Endothelial cell (in vitro differentiated cells): ENCODE measurements at regions not wholly inside any gene's neighbourhood (a gene's known extent, or its start where the extent isn't known, plus 50 kb on each side); places are given as distances from the start of the nearest gene placed in this dataset.

ENCODE experiments used
- DNase-seq: peaks from one replicate; pipeline ENCODE4 v3.0.0; 2021; ENCODE audit warnings: low spot score
- H3K27ac Mint-ChIP-seq: one replicate; pipeline ENCODE4 v1.8.0; 2021; ENCODE audit warnings: mixed read lengths, inconsistent platforms; ENCODE audit not compliant: unreplicated experiment
- H3K27me3 Mint-ChIP-seq: one replicate; pipeline ENCODE4 v1.8.0; 2021; ENCODE audit warnings: mild to moderate bottlenecking, moderate library complexity, mixed read lengths, inconsistent platforms; ENCODE audit not compliant: unreplicated experiment
- H3K36me3 Mint-ChIP-seq: one replicate; pipeline ENCODE4 v1.8.0; 2021; ENCODE audit warnings: mild to moderate bottlenecking, low read depth, mixed read lengths, inconsistent platforms; ENCODE audit not compliant: unreplicated experiment
- H3K4me1 Mint-ChIP-seq: one replicate; pipeline ENCODE4 v1.8.0; 2021; ENCODE audit warnings: mild to moderate bottlenecking, mixed read lengths, inconsistent platforms; ENCODE audit not compliant: unreplicated experiment
- H3K4me3 Mint-ChIP-seq: one replicate; pipeline ENCODE4 v1.8.0; 2021; ENCODE audit warnings: mild to moderate bottlenecking, mixed read lengths, inconsistent platforms; ENCODE audit not compliant: unreplicated experiment
- H3K9me3 Mint-ChIP-seq: one replicate; pipeline ENCODE4 v1.8.0; 2021; ENCODE audit warnings: mixed read lengths, inconsistent platforms; ENCODE audit not compliant: unreplicated experiment
- TF ChIP-seq, protein P1 (sequence below): fragments of 200-600 bp; sonication (generic); IDR thresholded peaks from one replicate; pipeline ENCODE4 v1.5.0; 2021; ENCODE audit warnings: antibody characterized with exemption; ENCODE audit not compliant: unreplicated experiment

DNA sequence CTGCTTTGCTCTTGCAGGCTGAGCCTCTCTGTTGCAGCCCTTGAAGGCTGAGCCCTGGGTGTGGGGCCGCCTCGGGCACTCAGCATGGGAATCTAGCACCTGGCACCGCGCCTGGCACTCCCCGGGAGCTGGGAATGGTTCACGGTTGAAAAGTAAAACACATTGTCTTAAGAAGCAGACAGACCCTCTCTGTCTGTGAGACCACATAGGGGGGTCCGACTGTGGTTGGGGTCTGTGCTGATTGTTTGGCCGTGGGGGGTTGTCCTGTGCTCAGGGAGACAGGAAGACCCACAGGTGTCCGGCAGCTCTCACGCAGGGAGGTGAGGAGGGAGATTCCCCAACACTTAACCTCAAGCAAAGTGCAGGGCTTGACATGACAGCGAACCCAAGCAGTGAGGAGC, 64.8 kb downstream of the SOX1 start:
- Mint-ChIP-seq H3K36me3 (peaks cover 5% of the 10 kb centered on the region), H3K4me3 (no peak overlapping the region), H3K9me3 (no peaks in the 10 kb centered on the region), H3K4me1 (peaks cover 12% of the 10 kb centered on the region), H3K27ac (no peak overlapping the region), H3K27me3 (peaks cover 5% of the 10 kb centered on the region)
- TF ChIP-seq, protein P1, sequence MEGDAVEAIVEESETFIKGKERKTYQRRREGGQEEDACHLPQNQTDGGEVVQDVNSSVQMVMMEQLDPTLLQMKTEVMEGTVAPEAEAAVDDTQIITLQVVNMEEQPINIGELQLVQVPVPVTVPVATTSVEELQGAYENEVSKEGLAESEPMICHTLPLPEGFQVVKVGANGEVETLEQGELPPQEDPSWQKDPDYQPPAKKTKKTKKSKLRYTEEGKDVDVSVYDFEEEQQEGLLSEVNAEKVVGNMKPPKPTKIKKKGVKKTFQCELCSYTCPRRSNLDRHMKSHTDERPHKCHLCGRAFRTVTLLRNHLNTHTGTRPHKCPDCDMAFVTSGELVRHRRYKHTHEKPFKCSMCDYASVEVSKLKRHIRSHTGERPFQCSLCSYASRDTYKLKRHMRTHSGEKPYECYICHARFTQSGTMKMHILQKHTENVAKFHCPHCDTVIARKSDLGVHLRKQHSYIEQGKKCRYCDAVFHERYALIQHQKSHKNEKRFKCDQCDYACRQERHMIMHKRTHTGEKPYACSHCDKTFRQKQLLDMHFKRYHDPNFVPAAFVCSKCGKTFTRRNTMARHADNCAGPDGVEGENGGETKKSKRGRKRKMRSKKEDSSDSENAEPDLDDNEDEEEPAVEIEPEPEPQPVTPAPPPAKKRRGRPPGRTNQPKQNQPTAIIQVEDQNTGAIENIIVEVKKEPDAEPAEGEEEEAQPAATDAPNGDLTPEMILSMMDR = no peak
- no peak for DNase-seq

DNA sequence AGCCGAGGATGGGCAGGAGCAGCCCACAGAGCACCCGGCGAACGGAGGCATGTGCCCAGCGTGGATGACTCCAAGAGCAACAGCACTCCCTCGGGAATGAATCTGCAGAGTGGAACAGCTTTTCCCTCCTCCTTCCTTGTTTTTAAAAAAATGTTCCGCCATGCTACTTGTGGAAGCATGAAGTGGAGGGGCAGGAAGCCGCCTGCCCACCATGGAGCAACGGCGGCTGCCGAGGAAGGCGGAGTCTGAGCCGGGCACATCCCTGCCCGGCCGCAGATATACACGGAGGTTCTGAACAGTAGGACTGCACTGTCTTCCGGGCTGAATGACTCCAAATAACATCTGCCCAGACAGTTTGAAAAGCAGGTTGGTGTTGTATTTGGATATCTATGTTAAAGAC, 65.2 kb downstream of the SOX1 start:
- no peaks in the 10 kb centered on the region for H3K9me3 Mint-ChIP-seq
- no peak for DNase-seq
- H3K27ac Mint-ChIP-seq = no peak overlapping the region
- H3K27me3 Mint-ChIP-seq = peaks cover 5% of the 10 kb centered on the region
- H3K4me1 Mint-ChIP-seq = peaks cover 12% of the 10 kb centered on the region
- TF ChIP-seq, protein P1 = no peak
- H3K4me3 Mint-ChIP-seq = no peak overlapping the region
- peaks cover 5% of the 10 kb centered on the region for H3K36me3 Mint-ChIP-seq

DNA sequence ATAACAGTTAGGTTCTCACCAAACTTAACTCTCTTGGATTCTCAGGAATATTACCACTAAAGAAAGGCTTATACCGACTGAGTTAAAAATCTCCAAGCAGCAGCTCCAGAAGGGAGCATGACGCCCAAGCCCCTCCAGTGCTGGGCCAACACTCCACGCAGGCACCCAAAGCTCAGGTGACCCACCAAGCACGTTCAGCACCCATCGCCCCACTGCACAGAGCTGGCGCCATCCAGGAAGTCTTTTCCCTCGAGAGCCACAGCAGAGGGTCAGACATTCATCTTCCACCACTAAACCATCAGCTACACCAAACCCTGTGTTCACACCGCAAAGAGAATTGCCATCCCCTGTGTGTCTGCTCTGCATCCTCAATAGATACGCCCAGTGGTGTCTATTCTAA, 65.7 kb downstream of the SOX1 start:
- TF ChIP-seq, protein P1 = no peak
- Mint-ChIP-seq H3K27ac (no peak overlapping the region), H3K4me1 (peaks cover 12% of the 10 kb centered on the region), H3K4me3 (no peak overlapping the region), H3K36me3 (peaks cover 5% of the 10 kb centered on the region), H3K27me3 (peaks cover 6% of the 10 kb centered on the region), H3K9me3 (no peaks in the 10 kb centered on the region)
- DNase-seq = no peak

DNA sequence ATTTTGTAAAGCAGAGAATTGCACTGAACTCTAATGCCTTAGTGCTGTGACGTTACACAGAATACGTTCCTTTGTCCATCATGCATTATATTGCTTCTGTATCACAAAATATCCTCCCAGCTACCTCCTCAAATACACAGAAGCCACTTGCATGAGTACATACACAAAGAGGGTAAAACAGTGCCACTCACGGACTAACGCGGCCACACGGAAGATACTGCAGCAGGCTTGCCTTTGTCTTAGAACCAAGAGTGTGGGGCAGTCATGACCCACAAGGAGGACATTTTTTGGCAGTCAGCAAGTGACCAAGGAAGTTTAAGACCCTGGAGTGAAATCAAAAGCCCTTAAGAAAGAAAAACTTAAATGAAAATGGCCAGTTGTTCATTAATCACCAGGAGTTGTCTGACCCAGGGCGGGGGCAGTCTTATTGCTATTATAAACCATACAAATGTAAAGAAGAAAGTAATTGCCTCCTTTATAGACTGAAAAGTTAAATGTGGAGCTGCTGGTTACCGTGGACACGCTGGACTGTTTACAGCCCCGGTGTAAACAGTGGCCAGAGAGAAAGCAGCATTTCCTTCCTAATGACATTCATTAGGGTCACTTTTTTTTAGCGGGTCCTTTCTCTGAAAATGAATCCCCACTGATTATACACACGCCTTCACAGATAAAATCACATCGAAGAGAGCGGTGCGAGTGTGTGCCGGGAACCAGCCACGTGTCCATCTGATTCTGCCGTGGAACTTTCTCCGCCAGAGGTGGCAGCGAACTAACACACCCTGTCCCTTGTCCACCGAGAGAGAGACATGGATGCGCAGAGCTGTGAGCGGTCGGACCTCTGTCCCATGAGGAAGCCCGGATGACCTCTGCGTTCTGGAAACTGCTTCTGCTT, 66.8 kb downstream of the SOX1 start:
- TF ChIP-seq, protein P1 = no peak
- peak overlapping the region; percentile 59 for H3K27ac Mint-ChIP-seq
- H3K27me3 Mint-ChIP-seq = peaks cover 5% of the 10 kb centered on the region
- H3K4me1 Mint-ChIP-seq = peaks cover 6% of the 10 kb centered on the region
- DNase-seq = peak; percentile 22
- H3K4me3 Mint-ChIP-seq = no peak overlapping the region
- H3K9me3 Mint-ChIP-seq = no peaks in the 10 kb centered on the region
- H3K36me3 Mint-ChIP-seq = peaks cover 2% of the 10 kb centered on the region

GRCh38 chr13:112134391-112135075, 67.6 kb downstream of the SOX1 start:
- DNase-seq = no peak
- TF ChIP-seq, protein P1 = no peak
- no peak overlapping the region for H3K4me3 Mint-ChIP-seq
- H3K36me3 Mint-ChIP-seq = no peaks in the 10 kb centered on the region
- H3K27me3 Mint-ChIP-seq = peaks cover 5% of the 10 kb centered on the region
- peaks cover 3% of the 10 kb centered on the region for H3K4me1 Mint-ChIP-seq
- peak overlapping the region; percentile 59 for H3K27ac Mint-ChIP-seq
- no peaks in the 10 kb centered on the region for H3K9me3 Mint-ChIP-seq
